Mucosa of rectum (tissue), 2 donors: ENCODE measurements at regions not wholly inside any gene's neighbourhood (a gene's known extent, or its start where the extent isn't known, plus 50 kb on each side); places are given as distances from the start of the nearest gene placed in this dataset.

ENCODE experiments used
- H3K27ac ChIP-seq, 2 donors: one replicate each; pipeline ENCODE4 v1.7.0; 2013; ENCODE audit warnings: inconsistent platforms in 2 of 2, low read depth in 2 of 2, low read length in 2 of 2
- H3K27me3 ChIP-seq, 2 donors: one replicate each; pipeline ENCODE4 v1.7.0; 2013; ENCODE audit warnings: low read length in 2 of 2; ENCODE audit not compliant: control insufficient read depth in 2 of 2, insufficient read depth in 2 of 2
- H3K36me3 ChIP-seq, 2 donors: one replicate each; pipeline ENCODE4 v1.7.0; 2013; ENCODE audit warnings: low read length in 2 of 2; ENCODE audit not compliant: control insufficient read depth in 2 of 2, insufficient read depth in 2 of 2
- H3K4me1 ChIP-seq, 2 donors: one replicate each; pipeline ENCODE4 v1.7.0; 2013; ENCODE audit warnings: low read length in 2 of 2, mild to moderate bottlenecking in 1 of 2; ENCODE audit not compliant: control insufficient read depth in 2 of 2, insufficient read depth in 2 of 2
- H3K4me3 ChIP-seq, 2 donors: one replicate each; pipeline ENCODE4 v1.7.0; 2013; ENCODE audit warnings: low read length in 2 of 2
- H3K9ac ChIP-seq, 2 donors: one replicate each; pipeline ENCODE4 v1.7.0; 2013; ENCODE audit warnings: low read length in 2 of 2, low read depth in 1 of 2, mild to moderate bottlenecking in 1 of 2
- H3K9me3 ChIP-seq, 2 donors: one replicate each; pipeline ENCODE4 v1.7.0; 2013; ENCODE audit warnings: low read length in 2 of 2; ENCODE audit not compliant: control insufficient read depth in 2 of 2
- donor health status: healthy.
- donor health status: Normal muscosa, but diverticular disease.

- H3K4me1 ChIP-seq, result no peaks in the 10 kb centered on the region
- no peaks in the 10 kb centered on the region for H3K36me3 ChIP-seq
- no peak overlapping the region for H3K9ac ChIP-seq
- H3K4me3 ChIP-seq, result no peak overlapping the region
- H3K27ac ChIP-seq, result no peak overlapping the region
- no peaks in the 10 kb centered on the region for H3K27me3 ChIP-seq
- no peaks in the 10 kb centered on the region for H3K9me3 ChIP-seq
Measured at GRCh38 chr1:83773059-83773458, 225.9 kb downstream of the TTLL7 start.

- no peaks in the 10 kb centered on the region for H3K4me1 ChIP-seq
- no peak overlapping the region for H3K27ac ChIP-seq
- no peaks in the 10 kb centered on the region for H3K27me3 ChIP-seq
- no peak overlapping the region for H3K9ac ChIP-seq
- no peaks in the 10 kb centered on the region for H3K9me3 ChIP-seq
- H3K4me3 ChIP-seq, result no peak overlapping the region
- no peaks in the 10 kb centered on the region for H3K36me3 ChIP-seq
Measured at GRCh38 chr1:83770319-83770661, 228.6 kb downstream of the TTLL7 start.

GRCh38 chr1:83769594-83770318 lies 229.2 kb downstream of the TTLL7 start:
- H3K36me3 ChIP-seq, result no peaks in the 10 kb centered on the region
- no peak overlapping the region for H3K27ac ChIP-seq
- no peaks in the 10 kb centered on the region for H3K27me3 ChIP-seq
- no peaks in the 10 kb centered on the region for H3K9me3 ChIP-seq
- H3K4me1 ChIP-seq, result no peaks in the 10 kb centered on the region
- H3K4me3 ChIP-seq, result no peak overlapping the region
- no peak overlapping the region for H3K9ac ChIP-seq

GRCh38 chr1:83769072-83769471 lies 229.9 kb downstream of the TTLL7 start:
- Histone ChIP-seq H3K4me1 (no peaks in the 10 kb centered on the region), H3K27me3 (no peaks in the 10 kb centered on the region), H3K36me3 (no peaks in the 10 kb centered on the region), H3K27ac (no peak overlapping the region), H3K9ac (no peak overlapping the region), H3K9me3 (no peaks in the 10 kb centered on the region), H3K4me3 (no peak overlapping the region)

- H3K4me3 ChIP-seq, result no peak overlapping the region
- no peaks in the 10 kb centered on the region for H3K4me1 ChIP-seq
- H3K36me3 ChIP-seq, result no peaks in the 10 kb centered on the region
- no peaks in the 10 kb centered on the region for H3K9me3 ChIP-seq
- H3K27ac ChIP-seq, result no peak overlapping the region
- no peaks in the 10 kb centered on the region for H3K27me3 ChIP-seq
- no peak overlapping the region for H3K9ac ChIP-seq
Measured at GRCh38 chr1:83766241-83766691, 232.7 kb downstream of the TTLL7 start.

- no peaks in the 10 kb centered on the region for H3K4me1 ChIP-seq
- H3K9me3 ChIP-seq, result no peaks in the 10 kb centered on the region
- no peak overlapping the region for H3K4me3 ChIP-seq
- no peaks in the 10 kb centered on the region for H3K27me3 ChIP-seq
- no peaks in the 10 kb centered on the region for H3K36me3 ChIP-seq
- H3K27ac ChIP-seq, result no peak overlapping the region
- no peak overlapping the region for H3K9ac ChIP-seq
Measured at GRCh38 chr1:83765125-83765524, 233.8 kb downstream of the TTLL7 start.

GRCh38 chr1:83764209-83764608 lies 234.7 kb downstream of the TTLL7 start:
- H3K9me3 ChIP-seq, result no peaks in the 10 kb centered on the region
- H3K36me3 ChIP-seq, result no peaks in the 10 kb centered on the region
- no peak overlapping the region for H3K4me3 ChIP-seq
- no peaks in the 10 kb centered on the region for H3K27me3 ChIP-seq
- no peak overlapping the region for H3K27ac ChIP-seq
- no peaks in the 10 kb centered on the region for H3K4me1 ChIP-seq
- no peak overlapping the region for H3K9ac ChIP-seq

GRCh38 chr1:83763361-83764095 lies 235.4 kb downstream of the TTLL7 start:
- no peaks in the 10 kb centered on the region for H3K36me3 ChIP-seq
- H3K27ac ChIP-seq, result no peak overlapping the region
- H3K9me3 ChIP-seq, result no peaks in the 10 kb centered on the region
- H3K27me3 ChIP-seq, result no peaks in the 10 kb centered on the region
- H3K4me1 ChIP-seq, result no peaks in the 10 kb centered on the region
- H3K4me3 ChIP-seq, result no peak overlapping the region
- no peak overlapping the region for H3K9ac ChIP-seq

- no peak overlapping the region for H3K9ac ChIP-seq
Measured at GRCh38 chr1:83762416-83762815, 236.5 kb downstream of the TTLL7 start.

GRCh38 chr1:83762039-83762365 lies 236.9 kb downstream of the TTLL7 start:
- no peak overlapping the region for H3K4me3 ChIP-seq
- no peaks in the 10 kb centered on the region for H3K36me3 ChIP-seq
- H3K9ac ChIP-seq, result no peak overlapping the region
- no peak overlapping the region for H3K27ac ChIP-seq
- no peaks in the 10 kb centered on the region for H3K9me3 ChIP-seq
- H3K27me3 ChIP-seq, result no peaks in the 10 kb centered on the region
- no peaks in the 10 kb centered on the region for H3K4me1 ChIP-seq

More at GRCh38 chr1:83762416-83762815, 236.5 kb downstream of the TTLL7 start:
- no peaks in the 10 kb centered on the region for H3K9me3 ChIP-seq
- H3K4me1 ChIP-seq, result no peaks in the 10 kb centered on the region
- H3K27me3 ChIP-seq, result no peaks in the 10 kb centered on the region
- no peaks in the 10 kb centered on the region for H3K36me3 ChIP-seq
- no peak overlapping the region for H3K27ac ChIP-seq
- H3K4me3 ChIP-seq, result no peak overlapping the region
